Cardiac fibroblast (primary cell): ENCODE measurements at regions not wholly inside any gene's neighbourhood (a gene's known extent, or its start where the extent isn't known, plus 50 kb on each side); places are given as distances from the start of the nearest gene placed in this dataset.

Experiments used
- DNase-seq, 2 donors: peaks; one replicate each; pipeline versions ENCODE4 v3.0.0 to v3.0.0-alpha.2; 2010; ENCODE audit warnings: low read depth in 2 of 2
- H3K4me3 ChIP-seq, 2 donors: replicated peaks in 1 of 2; 1 replicate in 1 of 2; 2 replicates in 1 of 2; pipeline ENCODE4 v1.5.1; 2011; ENCODE audit warnings: low read depth in 2 of 2, low read length in 2 of 2, mild to moderate bottlenecking in 2 of 2, moderate library complexity in 1 of 2
- TF ChIP-seq, protein P1 (sequence below): IDR thresholded peaks from one replicate; pipeline ENCODE4 v1.5.1; 2011; ENCODE audit warnings: low read depth, mild to moderate bottlenecking, low read length, inconsistent platforms

DNA sequence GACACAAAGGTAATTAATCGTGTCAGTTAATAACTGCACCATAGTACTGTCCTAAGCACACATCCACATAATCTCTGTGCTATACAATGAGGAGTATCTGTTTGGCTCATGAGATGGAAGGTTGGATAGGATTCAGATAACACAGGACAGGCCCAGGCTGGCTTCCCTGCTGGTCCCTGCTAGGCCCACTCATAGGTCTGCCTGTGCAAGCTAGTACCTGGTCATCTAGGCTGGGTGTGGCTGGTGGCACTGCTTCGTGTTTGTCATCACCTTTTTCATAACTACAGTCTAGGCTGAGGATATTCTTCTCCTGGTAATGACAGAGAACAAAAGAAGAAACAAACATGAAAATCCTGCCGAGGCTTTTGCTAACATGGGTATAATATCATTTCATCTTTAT lies 392.8 kb downstream of the TRIB2 start:
- TF ChIP-seq, protein P1, sequence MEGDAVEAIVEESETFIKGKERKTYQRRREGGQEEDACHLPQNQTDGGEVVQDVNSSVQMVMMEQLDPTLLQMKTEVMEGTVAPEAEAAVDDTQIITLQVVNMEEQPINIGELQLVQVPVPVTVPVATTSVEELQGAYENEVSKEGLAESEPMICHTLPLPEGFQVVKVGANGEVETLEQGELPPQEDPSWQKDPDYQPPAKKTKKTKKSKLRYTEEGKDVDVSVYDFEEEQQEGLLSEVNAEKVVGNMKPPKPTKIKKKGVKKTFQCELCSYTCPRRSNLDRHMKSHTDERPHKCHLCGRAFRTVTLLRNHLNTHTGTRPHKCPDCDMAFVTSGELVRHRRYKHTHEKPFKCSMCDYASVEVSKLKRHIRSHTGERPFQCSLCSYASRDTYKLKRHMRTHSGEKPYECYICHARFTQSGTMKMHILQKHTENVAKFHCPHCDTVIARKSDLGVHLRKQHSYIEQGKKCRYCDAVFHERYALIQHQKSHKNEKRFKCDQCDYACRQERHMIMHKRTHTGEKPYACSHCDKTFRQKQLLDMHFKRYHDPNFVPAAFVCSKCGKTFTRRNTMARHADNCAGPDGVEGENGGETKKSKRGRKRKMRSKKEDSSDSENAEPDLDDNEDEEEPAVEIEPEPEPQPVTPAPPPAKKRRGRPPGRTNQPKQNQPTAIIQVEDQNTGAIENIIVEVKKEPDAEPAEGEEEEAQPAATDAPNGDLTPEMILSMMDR: no peak
- no peak overlapping the region for H3K4me3 ChIP-seq
- no peak for DNase-seq

DNA sequence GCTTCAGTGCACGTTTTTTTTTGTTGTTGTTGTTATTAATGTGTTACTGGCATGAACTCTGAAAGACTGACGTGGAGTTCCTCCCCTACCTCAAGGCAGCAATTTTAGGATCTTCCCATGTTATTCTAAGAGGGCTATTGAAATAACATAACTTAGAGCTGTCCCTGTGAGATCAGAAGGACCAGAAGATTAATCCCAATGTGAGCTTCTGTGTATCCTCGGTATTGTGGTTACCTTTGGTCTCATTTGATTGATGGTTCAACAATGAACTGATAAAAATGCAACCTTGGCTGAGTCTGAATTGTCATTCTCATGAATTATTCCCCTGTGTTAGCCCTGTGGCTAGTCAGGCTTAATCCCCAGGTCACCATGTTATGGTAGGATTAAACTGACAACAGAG lies 394.1 kb downstream of the TRIB2 start:
- H3K4me3 ChIP-seq: no peak overlapping the region
- DNase-seq: no peak
- TF ChIP-seq, protein P1: no peak

DNA sequence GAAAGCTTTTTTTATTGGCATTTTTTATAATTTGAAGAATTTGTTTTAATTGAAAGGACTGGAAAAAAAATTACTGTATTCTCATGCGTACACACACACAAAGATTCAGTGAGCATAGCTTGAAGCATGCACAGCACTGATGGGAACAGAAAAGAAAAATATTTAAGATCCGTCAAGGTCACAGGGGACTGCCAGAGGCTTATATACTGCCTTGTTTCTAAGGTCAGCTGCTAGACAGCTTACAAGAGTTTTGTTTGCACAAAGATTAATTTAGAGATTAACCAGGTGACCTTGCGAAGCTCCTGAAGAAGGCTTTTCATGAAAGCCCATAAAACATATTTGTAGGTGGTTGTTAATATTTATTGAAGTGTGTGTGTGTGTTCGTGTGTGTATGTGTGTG lies 396.3 kb downstream of the TRIB2 start:
- no peak for DNase-seq
- no peak overlapping the region for H3K4me3 ChIP-seq
- TF ChIP-seq, protein P1: no peak

DNA sequence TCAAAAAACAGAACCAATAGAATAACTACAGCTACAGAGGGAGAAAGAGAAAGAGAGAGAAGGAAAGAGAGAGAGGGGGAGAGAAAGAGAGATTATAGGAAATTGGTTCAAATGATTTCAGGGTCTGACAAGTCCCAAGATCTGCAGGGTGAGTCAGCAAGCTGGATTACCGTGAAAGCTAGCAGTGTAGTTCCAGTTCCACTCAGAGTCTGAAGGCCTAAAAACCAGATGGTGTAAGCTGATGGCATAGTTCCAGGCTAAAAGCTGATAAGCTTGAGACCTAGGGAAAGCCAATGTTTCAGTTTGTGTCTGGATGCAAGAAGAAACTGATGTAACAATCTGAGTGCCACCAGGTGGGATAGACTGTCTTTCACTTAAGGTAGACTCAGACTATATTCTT lies 397.7 kb downstream of the TRIB2 start:
- no peak overlapping the region for H3K4me3 ChIP-seq
- peak; percentile 12 to 38 for DNase-seq

DNA sequence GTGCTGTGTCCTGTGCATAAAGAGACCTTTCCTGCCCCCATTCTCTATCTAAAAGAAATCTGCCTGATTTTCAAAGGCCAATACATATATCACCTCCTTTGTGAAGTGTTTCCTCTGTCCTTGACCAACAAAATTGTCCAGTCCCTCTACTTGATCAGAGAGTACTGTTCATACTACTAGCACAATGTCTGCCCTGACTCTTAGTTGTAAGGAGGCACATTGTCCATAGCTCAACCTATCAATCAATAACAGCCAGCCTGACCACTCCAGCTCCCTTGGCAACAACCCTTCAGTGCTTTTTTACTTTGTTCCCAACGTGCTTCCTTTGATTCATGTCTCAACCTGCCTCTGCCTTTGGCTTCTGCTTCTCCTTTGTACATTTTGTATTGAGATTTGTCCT lies 398.9 kb downstream of the TRIB2 start:
- TF ChIP-seq, protein P1: no peak
- H3K4me3 ChIP-seq: no peak overlapping the region
- no peak for DNase-seq

More for the DNA sequence above, 397.7 kb downstream of the TRIB2 start:
- TF ChIP-seq, protein P1: no peak

DNA sequence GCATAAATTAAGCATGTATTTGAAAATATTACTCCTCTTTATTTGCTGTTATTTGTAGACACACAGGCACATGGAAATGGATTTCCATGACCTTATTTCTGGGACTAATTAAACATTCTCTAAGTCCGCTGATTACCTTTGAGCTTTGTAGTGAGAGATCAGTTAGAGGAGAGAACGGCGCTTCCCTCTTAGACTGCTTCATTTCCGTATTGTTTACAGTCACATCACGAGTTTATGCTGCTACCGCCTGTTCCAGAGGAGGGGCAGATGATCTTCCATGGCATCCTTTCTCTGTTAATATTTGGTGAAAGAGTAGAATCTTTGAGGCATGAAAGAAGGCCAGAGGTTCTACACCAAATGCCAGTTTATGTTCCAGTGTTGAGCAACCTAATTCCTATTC lies 404.4 kb downstream of the TRIB2 start:
- no peak overlapping the region for H3K4me3 ChIP-seq
- no peak for DNase-seq
- TF ChIP-seq, protein P1: no peak

DNA sequence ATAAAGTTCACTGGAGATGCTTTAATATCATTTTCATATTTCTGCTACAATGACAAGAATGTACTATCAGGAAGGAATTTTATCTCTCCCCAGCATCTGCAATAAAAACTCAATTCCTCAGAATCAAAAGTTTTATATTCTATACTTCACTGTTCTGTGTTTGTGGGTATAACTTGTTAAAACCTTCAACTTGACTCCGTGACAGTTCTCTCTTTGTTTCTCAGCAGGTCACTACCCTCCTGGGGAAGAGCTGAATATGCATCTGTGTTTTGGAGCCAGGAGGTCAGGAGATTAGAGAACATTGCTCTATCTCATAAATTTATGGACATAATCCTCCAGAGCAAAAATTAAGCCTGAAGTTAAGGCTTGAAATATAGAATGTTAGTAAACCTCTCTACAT lies 411.4 kb downstream of the TRIB2 start:
- no peak overlapping the region for H3K4me3 ChIP-seq
- TF ChIP-seq, protein P1: no peak

More for the DNA sequence above, 411.4 kb downstream of the TRIB2 start:
- DNase-seq: no peak
